ENCODE measurements at regions not wholly inside any gene's neighbourhood (a gene's known extent, or its start where the extent isn't known, plus 50 kb on each side); places are given as distances from the start of the nearest gene placed in this dataset.
"Not testable (repeated sequence)": the region's sequence is repeated elsewhere in the genome, so short reads cannot be mapped to it uniquely, and the experiment has no call there.

DNA sequence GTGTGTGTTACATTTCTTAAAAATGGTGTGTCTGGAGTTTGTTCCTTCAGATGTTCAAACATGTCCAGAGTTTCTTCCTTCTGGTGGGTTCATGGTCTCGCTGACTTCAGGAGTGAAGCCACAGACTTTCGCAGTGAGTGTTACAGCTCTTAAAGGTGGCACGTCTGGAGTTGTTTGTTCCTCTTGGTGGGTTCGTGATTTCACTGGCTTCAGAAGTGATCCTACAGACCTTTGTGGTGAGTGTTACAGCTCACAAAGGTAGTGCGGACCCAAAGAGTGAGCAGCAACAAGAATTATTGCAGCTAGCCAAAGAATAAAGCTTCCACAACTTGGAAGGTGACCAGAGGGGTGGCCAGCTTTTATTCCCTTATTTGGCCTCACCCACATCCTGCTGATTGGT lies 183.7 kb downstream of the COPRS start:
- DNase-seq: not testable (repeated sequence)

- peak; percentile 23 for DNase-seq
These were observed 184.2 kb downstream of the COPRS start for GRCh38 chr17:31674717-31675349.

DNA sequence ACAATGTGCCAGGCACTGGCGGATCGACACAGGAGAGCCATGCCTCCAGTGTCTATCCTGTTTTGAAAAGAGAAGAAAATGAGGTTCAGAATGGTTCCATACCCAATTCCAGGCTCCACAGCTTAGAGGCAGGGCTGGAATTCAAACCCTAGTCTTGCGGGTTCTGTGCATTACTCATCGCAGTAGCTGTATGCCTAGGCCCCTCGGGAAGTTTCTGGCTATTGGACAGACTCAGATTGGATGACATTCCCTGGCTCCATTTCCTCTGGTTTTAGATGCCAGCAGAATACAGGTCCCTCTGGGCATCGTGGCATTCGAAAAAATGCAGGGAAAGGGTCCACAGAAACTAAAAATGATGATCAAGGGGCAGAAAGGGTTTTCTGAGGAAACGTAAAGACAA lies 184.7 kb downstream of the COPRS start:
- no peak for DNase-seq

DNA sequence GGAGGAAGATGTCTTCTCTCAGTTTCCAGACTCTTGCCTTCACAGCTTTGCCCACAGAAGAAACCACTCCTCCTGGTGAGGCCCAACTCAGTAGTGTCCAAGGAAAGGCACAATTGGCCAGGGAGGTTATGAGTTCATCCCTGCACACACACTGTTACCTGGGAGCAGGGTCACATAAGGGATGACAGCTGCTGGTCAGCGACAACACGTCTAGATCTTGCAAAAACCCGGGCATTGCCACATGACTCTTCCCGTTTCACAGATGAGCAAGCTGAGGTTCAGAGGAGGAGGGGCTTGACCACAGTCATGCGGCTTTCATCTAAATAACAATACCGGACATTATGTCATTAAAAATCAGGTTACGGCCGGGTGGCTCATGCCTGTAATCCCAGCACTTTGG lies 186.0 kb downstream of the COPRS start:
- no peak for DNase-seq

GRCh38 chr17:31672161-31672819 lies 186.8 kb downstream of the COPRS start:
- no peak for DNase-seq

GRCh38 chr17:31663576-31663975 lies 195.5 kb downstream of the COPRS start:
- no peak for DNase-seq

DNA sequence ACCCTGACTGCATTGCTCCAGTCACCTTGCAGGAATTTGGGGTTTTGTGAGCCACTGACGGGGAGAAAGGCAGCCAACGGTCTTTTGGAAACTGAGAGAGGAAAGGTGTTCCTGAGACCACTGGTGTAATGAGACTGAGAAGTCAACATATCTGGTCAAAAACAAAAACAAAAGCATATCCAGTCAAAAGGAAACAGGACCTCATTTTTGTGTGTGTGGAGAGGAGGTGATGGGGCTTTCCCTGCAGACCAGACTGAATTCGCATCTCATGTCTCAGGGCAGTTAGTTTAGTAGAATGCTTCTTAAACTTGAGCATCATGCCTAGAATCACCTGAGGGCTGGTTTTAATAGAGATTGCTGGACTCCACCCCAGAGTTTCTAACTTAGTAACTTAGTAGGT lies 198.4 kb downstream of the COPRS start:
- no peak for DNase-seq

- DNase-seq: no peak
These were observed 201.2 kb downstream of the COPRS start for GRCh38 chr17:31657876-31658275.

- DNase-seq: no peak
These were observed 204.1 kb downstream of the COPRS start for GRCh38 chr17:31654936-31655335.

DNA sequence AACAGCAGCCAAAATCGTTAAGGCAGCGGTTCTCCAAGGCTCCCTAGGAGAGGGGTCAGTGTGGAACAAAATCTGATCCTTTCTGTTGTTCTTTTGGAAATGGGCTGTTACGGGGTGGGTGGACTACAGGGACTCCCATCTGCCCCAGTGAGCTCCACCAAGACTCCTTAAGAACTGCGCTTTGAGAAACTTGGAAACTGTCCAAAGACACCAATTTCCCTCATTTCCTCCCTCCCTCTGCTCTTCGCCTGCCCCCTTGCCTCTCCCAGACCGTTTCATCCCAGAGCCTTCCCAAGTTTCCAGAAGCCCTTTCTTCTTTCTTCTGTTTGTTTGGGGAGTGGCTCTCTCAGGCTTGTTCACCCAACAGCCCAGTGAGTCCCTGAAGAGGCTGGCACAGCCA lies 205.4 kb downstream of the COPRS start:
- DNase-seq: no peak

GRCh38 chr17:31650756-31651520 lies 208.1 kb downstream of the COPRS start:
- no peak for DNase-seq

GRCh38 chr17:31649302-31649701 lies 209.7 kb downstream of the COPRS start:
- DNase-seq: no peak

DNA sequence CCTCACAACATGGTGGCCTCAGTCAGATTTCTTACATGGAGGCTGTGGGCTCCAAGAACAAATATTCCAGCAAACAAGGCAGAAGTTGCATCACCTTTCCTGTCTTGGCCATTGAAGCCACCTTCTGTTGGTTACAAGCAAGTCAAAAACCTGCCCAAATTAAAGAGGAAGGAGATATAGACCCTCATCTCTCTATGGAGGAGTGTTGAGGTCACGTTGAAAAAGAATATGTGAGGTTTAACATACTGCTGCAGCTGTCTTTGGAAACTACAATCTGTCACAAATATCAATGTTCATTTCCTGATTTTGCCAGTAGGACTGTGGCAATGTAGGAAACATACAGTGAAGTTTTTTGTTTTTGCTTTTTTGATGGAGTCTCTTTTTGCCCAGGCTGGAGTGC lies 211.4 kb downstream of the COPRS start:
- DNase-seq: no peak

DNA sequence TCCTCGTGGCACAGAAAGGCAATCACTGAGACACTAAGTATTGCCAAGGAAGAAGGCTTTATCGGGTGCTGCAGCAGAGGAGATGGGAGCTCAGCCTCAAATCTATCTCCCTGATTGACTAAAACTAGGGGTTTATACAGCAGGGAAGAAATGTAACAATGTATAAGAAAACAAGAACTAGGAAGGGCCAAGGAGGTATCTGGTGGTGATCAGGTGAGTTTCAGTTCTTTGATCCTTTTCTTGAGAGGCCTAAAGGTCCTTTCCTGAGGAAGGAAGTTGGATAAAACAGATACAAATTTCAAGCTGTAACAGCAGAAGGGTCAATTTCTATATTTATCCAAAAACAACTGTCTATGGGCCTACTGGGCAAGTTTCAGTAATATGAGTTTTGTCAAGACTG lies 212.4 kb downstream of the COPRS start:
- no peak for DNase-seq

DNA sequence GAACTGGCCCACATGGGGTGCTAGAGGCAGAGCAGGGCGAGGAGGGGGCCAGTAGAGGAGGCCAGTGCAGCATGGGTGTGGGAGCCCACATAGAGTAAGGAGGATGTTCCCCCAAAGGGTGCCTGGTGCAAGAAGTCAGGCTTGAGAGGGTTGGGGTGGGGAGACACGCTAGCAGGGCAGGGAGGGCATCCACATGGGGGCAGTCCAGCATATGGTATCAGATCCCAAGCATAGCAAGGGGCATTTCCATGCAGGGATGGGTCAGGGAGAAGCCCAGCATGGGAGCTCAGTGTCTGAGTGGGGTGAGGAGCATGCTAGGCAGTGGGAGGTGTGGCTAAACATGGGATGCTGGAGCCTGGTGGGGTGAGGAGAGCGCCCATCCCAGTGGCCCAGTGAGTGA lies 213.7 kb downstream of the COPRS start:
- DNase-seq: no peak

GRCh38 chr17:31631766-31632165 lies 227.3 kb downstream of the COPRS start:
- DNase-seq: no peak

DNA sequence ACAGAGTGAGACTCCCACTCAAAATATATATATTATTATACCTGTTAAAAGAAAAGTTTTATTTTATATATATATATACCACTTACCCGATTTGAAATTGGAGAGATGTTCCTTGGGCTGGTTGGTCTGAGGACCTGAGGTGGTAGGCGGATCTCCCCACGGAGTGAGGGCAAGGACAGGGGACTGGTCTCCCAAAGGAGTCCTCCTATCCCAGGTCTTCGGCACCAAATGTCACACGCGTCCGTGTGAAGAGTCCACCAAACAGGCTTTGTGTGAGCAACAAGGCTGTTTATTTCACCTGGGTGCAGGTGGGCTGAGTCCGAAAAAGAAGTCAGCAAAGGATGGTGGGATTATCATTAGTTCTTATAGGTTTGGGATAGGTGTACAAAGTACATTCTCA lies 228.2 kb downstream of the COPRS start:
- DNase-seq: not testable (repeated sequence)

GRCh38 chr17:31629696-31630470 lies 229.2 kb downstream of the COPRS start:
- no peak for DNase-seq

GRCh38 chr17:31627960-31628359 lies 231.1 kb downstream of the COPRS start:
- DNase-seq: no peak

GRCh38 chr17:31623990-31624389 lies 232.5 kb downstream of the RAB11FIP4 start:
- no peak for DNase-seq

DNA sequence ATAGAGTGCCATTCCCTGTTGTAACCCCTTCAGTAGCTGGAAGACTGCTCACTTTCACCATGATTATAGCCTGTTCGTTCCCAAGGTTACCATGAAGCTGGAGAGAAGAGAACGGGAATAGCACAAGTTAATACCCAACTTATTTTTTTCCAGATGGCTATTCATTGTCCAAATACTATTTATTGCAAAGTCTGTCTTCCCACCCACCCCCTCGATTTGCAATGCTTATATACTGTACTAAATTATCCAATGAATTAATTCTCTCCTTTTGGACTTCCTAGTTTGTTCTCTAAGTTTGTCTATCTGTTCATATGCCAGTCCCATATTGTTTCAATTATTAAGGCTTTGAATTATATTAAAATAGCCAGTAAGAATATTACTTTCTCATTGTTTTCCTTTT lies 231.0 kb downstream of the RAB11FIP4 start:
- no peak for DNase-seq

DNA sequence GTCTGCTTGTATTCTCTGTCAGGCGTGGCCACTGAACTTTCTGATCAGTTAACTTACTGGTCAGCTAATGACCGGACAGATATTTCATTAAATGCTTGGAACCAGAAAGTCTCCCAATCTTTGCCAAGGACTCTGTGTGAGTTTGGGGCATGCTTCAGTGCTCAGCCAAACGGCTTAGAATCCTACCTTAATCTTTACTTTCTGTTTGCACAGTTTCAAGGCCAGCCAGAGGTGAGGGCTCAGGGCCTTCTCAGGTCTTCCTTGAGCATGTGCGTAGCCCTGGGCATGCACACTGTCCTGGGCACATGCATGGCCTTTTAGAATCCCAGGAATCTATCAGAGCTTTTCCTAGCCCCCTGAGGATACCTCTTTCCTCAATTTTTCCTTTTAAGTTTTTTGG lies 230.1 kb downstream of the RAB11FIP4 start:
- no peak for DNase-seq

DNA sequence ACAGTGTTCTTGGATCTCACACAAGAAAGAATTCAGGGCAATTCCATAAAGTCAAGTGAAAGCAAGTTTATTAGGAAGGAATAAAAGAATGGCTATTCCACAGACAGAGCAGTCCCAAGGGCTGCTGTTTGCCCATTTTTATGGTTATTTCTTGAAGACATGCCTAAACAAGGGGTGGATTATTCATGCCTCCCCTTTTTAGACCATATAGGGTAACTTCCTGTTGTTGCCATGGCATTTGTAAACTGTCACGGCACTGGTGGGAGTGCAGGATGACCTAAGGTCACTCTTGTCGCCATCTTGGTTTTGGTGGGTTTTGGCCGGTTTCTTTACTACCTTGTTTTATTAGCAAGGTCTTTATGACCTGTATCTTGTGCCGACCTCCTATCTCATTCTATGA lies 219.6 kb downstream of the RAB11FIP4 start:
- not testable (repeated sequence) for DNase-seq

Data from DMS79 treated with DMSO at 0.1 percent for 48 hours (cell line).